CD8-positive, alpha-beta memory T cell (primary cell): ENCODE measurements at regions not wholly inside any gene's neighbourhood (a gene's known extent, or its start where the extent isn't known, plus 50 kb on each side); places are given as distances from the start of the nearest gene placed in this dataset.

Experiments used
- CTCF ChIA-PET: fragments of 350-600 bp; sonication (Branson Sonifier 250); formaldehyde crosslinking; loops from one replicate; lab custom pipeline; 2021; ENCODE audit warnings: antibody characterized with exemption; lab: Charles Lee
- POLR2A ChIA-PET: fragments of 350-600 bp; sonication (Branson Sonifier 250); formaldehyde crosslinking; loops from one replicate; lab custom pipeline; 2021; ENCODE audit warnings: antibody characterized with exemption; lab: Charles Lee
- DNase-seq, 5 donors: peaks; one replicate each; pipeline versions ENCODE4 v3.0.0 to v3.0.0-alpha.2; 2020 to 2022; ENCODE audit warnings: mixed read lengths in 1 of 5
- H3K27ac ChIP-seq: one replicate; pipeline ENCODE4 v1.7.0; 2013; ENCODE audit warnings: low read depth, mild to moderate bottlenecking, low read length, moderate library complexity
- H3K27me3 ChIP-seq: 2 replicates; pipeline ENCODE4 v1.7.0; 2013; ENCODE audit warnings: low read length, mild to moderate bottlenecking; ENCODE audit not compliant: insufficient read depth, poor library complexity, severe bottlenecking
- H3K36me3 ChIP-seq: 2 replicates; pipeline ENCODE4 v1.7.0; 2013; ENCODE audit warnings: mild to moderate bottlenecking, low read length, moderate library complexity; ENCODE audit not compliant: insufficient read depth
- H3K4me1 ChIP-seq: 2 replicates; pipeline ENCODE4 v1.7.0; 2013; ENCODE audit warnings: mild to moderate bottlenecking, low read length, moderate library complexity; ENCODE audit not compliant: insufficient read depth
- H3K4me3 ChIP-seq: 2 replicates; pipeline ENCODE4 v1.7.0; 2013; ENCODE audit warnings: mild to moderate bottlenecking, low read length
- H3K9me3 ChIP-seq: 2 replicates; pipeline ENCODE4 v1.7.0; 2013; ENCODE audit warnings: mild to moderate bottlenecking, low read length
- H3K27ac Mint-ChIP-seq, 8 donors: one replicate each; pipeline ENCODE4 v1.8.0; 2020 to 2021; ENCODE audit warnings: mixed read lengths in 8 of 8, mild to moderate bottlenecking in 6 of 8, inconsistent platforms in 3 of 8, moderate library complexity in 3 of 8
- H3K27me3 Mint-ChIP-seq, 2 donors: one replicate each; pipeline ENCODE4 v1.8.0; 2020 to 2021; ENCODE audit warnings: mixed read lengths in 2 of 2, mild to moderate bottlenecking in 1 of 2, moderate library complexity in 1 of 2
- H3K36me3 Mint-ChIP-seq, 3 donors: one replicate each; pipeline ENCODE4 v1.8.0; 2020 to 2021; ENCODE audit warnings: mixed read lengths in 3 of 3, inconsistent platforms in 1 of 3, mild to moderate bottlenecking in 1 of 3
- H3K4me1 Mint-ChIP-seq, 3 donors: one replicate each; pipeline ENCODE4 v1.8.0; 2020 to 2021; ENCODE audit warnings: mixed read lengths in 3 of 3, inconsistent platforms in 1 of 3, mild to moderate bottlenecking in 1 of 3
- H3K4me3 Mint-ChIP-seq, 7 donors: one replicate each; pipeline ENCODE4 v1.8.0; 2020 to 2021; ENCODE audit warnings: mixed read lengths in 7 of 7, mild to moderate bottlenecking in 6 of 7, moderate library complexity in 4 of 7, inconsistent platforms in 2 of 7
- H3K9me3 Mint-ChIP-seq, 5 donors: one replicate each; pipeline ENCODE4 v1.8.0; 2020 to 2022; ENCODE audit warnings: mixed read lengths in 5 of 5, mild to moderate bottlenecking in 3 of 5, moderate library complexity in 2 of 5, inconsistent platforms in 1 of 5

DNA sequence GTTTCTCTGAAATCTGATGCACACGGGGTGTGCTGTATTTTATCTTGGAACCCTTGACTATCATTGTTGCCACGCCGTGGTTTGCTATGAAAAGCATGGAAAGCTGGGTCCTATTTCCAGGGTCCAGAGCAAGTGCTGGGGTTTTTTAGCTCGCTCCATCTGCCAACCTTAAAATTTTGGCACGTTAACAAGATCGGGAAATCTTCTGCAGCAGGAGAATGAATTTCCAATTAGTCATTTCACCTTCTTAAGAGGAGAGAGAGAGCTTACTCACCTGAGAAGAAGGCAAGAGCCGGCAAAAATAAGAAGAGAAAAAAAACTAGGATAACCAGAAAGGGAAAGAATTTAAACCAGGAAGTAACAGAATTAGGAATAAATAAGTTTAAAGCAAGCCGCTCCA, 223.6 kb upstream of the CELF2 start:
- DNase-seq = no peak
- no peak overlapping the region for H3K27ac Mint-ChIP-seq
- ChIA-PET POLR2A (no interaction called here), CTCF (no interaction called here)
- H3K9me3 ChIP-seq = no peaks in the 10 kb centered on the region
- no peaks in the 10 kb centered on the region for H3K27me3 ChIP-seq
- no peaks in the 10 kb centered on the region for H3K4me1 Mint-ChIP-seq
- no peaks in the 10 kb centered on the region for H3K4me1 ChIP-seq
- no peaks in the 10 kb centered on the region for H3K36me3 ChIP-seq
- H3K36me3 Mint-ChIP-seq = no peaks in the 10 kb centered on the region
- no peak overlapping the region for H3K27ac ChIP-seq
- peaks cover 21 to 42% of the 10 kb centered on the region in 2 donors for H3K27me3 Mint-ChIP-seq
- H3K4me3 Mint-ChIP-seq = no peak overlapping the region
- peaks cover 0 to 2% (median 0%) of the 10 kb centered on the region in 5 donors for H3K9me3 Mint-ChIP-seq
- no peak overlapping the region for H3K4me3 ChIP-seq

GRCh38 chr10:10794791-10795191, 222.9 kb upstream of the CELF2 start:
- Mint-ChIP-seq H3K27ac (no peak overlapping the region), H3K27me3 (peaks cover 23 to 42% of the 10 kb centered on the region in 2 donors), H3K4me1 (no peaks in the 10 kb centered on the region), H3K9me3 (peaks cover 0 to 2% (median 0%) of the 10 kb centered on the region in 5 donors), H3K4me3 (no peak overlapping the region), H3K36me3 (no peaks in the 10 kb centered on the region)
- no peaks in the 10 kb centered on the region for H3K36me3 ChIP-seq
- no peak overlapping the region for H3K27ac ChIP-seq
- H3K4me1 ChIP-seq = no peaks in the 10 kb centered on the region
- no peak for DNase-seq
- H3K9me3 ChIP-seq = no peaks in the 10 kb centered on the region
- ChIA-PET POLR2A (no interaction called here), CTCF (no interaction called here)
- H3K27me3 ChIP-seq = no peaks in the 10 kb centered on the region
- no peak overlapping the region for H3K4me3 ChIP-seq

- ChIA-PET CTCF (no interaction called here), POLR2A (no interaction called here)
- no peaks in the 10 kb centered on the region for H3K27me3 ChIP-seq
- H3K4me1 Mint-ChIP-seq = no peaks in the 10 kb centered on the region
- DNase-seq = no peak
- no peaks in the 10 kb centered on the region for H3K4me1 ChIP-seq
- no peaks in the 10 kb centered on the region for H3K36me3 ChIP-seq
- no peak overlapping the region for H3K27ac Mint-ChIP-seq
- H3K36me3 Mint-ChIP-seq = no peaks in the 10 kb centered on the region
- peaks cover 23 to 32% of the 10 kb centered on the region in 2 donors for H3K27me3 Mint-ChIP-seq
- no peak overlapping the region for H3K4me3 ChIP-seq
- H3K9me3 Mint-ChIP-seq = peaks cover 0 to 2% (median 0%) of the 10 kb centered on the region in 5 donors
- H3K9me3 ChIP-seq = no peaks in the 10 kb centered on the region
- no peak overlapping the region for H3K27ac ChIP-seq
- no peak overlapping the region for H3K4me3 Mint-ChIP-seq
These were observed 221.5 kb upstream of the CELF2 start for GRCh38 chr10:10796061-10796773.

DNA sequence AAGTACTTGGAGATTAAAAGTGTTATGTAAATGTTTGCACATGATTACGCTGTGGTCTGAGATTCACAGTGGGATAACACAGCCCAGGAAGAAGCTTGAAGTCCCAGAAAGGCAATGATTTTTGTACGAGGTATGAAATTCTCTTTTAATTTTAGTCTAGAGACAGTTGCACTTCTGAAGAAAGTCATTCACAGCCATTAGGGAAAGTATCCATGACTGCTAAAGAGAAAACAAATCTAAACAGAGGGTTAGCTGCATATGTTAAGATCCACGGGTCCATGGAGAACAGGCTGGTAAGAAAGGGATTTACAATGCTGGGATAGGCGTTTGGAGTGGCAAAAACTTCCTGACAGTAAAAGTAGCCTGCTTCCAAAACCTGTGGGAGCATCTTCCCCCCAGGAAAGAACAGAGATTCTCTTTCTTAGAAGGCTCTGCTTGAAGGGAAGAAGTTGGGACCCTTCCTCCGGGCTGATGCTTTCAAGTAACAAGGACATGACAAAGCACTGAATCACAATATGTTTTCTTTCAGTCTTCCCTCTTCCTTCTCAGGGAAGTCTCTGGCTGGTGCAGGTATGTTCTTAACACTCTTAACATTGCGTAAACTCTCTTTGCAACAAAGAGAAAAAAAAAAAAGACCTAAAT, 220.8 kb upstream of the CELF2 start:
- H3K4me3 ChIP-seq = no peak overlapping the region
- H3K27ac ChIP-seq = no peak overlapping the region
- Mint-ChIP-seq H3K4me1 (no peaks in the 10 kb centered on the region), H3K27ac (no peak overlapping the region), H3K4me3 (no peak overlapping the region), H3K36me3 (no peaks in the 10 kb centered on the region), H3K9me3 (peaks cover 0 to 2% (median 0%) of the 10 kb centered on the region in 5 donors), H3K27me3 (peaks cover 20 to 28% of the 10 kb centered on the region in 2 donors)
- no peaks in the 10 kb centered on the region for H3K9me3 ChIP-seq
- H3K36me3 ChIP-seq = no peaks in the 10 kb centered on the region
- H3K4me1 ChIP-seq = no peaks in the 10 kb centered on the region
- H3K27me3 ChIP-seq = no peaks in the 10 kb centered on the region
- POLR2A ChIA-PET = no interaction called here
- no peak for DNase-seq
- CTCF ChIA-PET = no interaction called here

GRCh38 chr10:10797513-10797912, 220.2 kb upstream of the CELF2 start:
- H3K27me3 Mint-ChIP-seq = peaks cover 17 to 22% of the 10 kb centered on the region in 2 donors
- H3K4me1 ChIP-seq = no peaks in the 10 kb centered on the region
- no peak for DNase-seq
- peaks cover 0 to 2% (median 0%) of the 10 kb centered on the region in 5 donors for H3K9me3 Mint-ChIP-seq
- H3K27ac ChIP-seq = no peak overlapping the region
- no peak overlapping the region for H3K4me3 Mint-ChIP-seq
- ChIA-PET POLR2A (no interaction called here), CTCF (no interaction called here)
- no peaks in the 10 kb centered on the region for H3K36me3 ChIP-seq
- no peaks in the 10 kb centered on the region for H3K36me3 Mint-ChIP-seq
- no peak overlapping the region for H3K27ac Mint-ChIP-seq
- H3K4me3 ChIP-seq = no peak overlapping the region
- H3K4me1 Mint-ChIP-seq = no peaks in the 10 kb centered on the region
- no peaks in the 10 kb centered on the region for H3K27me3 ChIP-seq
- H3K9me3 ChIP-seq = no peaks in the 10 kb centered on the region

- H3K4me1 ChIP-seq = no peaks in the 10 kb centered on the region
- Mint-ChIP-seq H3K36me3 (no peaks in the 10 kb centered on the region), H3K27me3 (peaks cover 12 to 17% of the 10 kb centered on the region in 2 donors), H3K27ac (no peak overlapping the region), H3K4me1 (no peaks in the 10 kb centered on the region), H3K9me3 (peaks cover 0 to 2% (median 0%) of the 10 kb centered on the region in 5 donors), H3K4me3 (no peak overlapping the region)
- H3K27ac ChIP-seq = no peak overlapping the region
- no peak overlapping the region for H3K4me3 ChIP-seq
- ChIA-PET CTCF (no interaction called here), POLR2A (no interaction called here)
- H3K27me3 ChIP-seq = no peaks in the 10 kb centered on the region
- no peaks in the 10 kb centered on the region for H3K9me3 ChIP-seq
- no peak for DNase-seq
- no peaks in the 10 kb centered on the region for H3K36me3 ChIP-seq
These were observed 219.4 kb upstream of the CELF2 start for GRCh38 chr10:10798102-10798863.

- CTCF ChIA-PET = no interaction called here
- DNase-seq = no peak
- H3K36me3 ChIP-seq = no peaks in the 10 kb centered on the region
- H3K4me3 Mint-ChIP-seq = no peak overlapping the region
- no peaks in the 10 kb centered on the region for H3K4me1 Mint-ChIP-seq
- peaks cover 0 to 2% (median 0%) of the 10 kb centered on the region in 5 donors for H3K9me3 Mint-ChIP-seq
- no peak overlapping the region for H3K27ac ChIP-seq
- no peak overlapping the region for H3K4me3 ChIP-seq
- POLR2A ChIA-PET = no interaction called here
- peaks cover 8 to 17% of the 10 kb centered on the region in 2 donors for H3K27me3 Mint-ChIP-seq
- H3K27me3 ChIP-seq = no peaks in the 10 kb centered on the region
- no peak overlapping the region for H3K27ac Mint-ChIP-seq
- H3K36me3 Mint-ChIP-seq = no peaks in the 10 kb centered on the region
- H3K4me1 ChIP-seq = no peaks in the 10 kb centered on the region
- H3K9me3 ChIP-seq = no peaks in the 10 kb centered on the region
These were observed 218.8 kb upstream of the CELF2 start for GRCh38 chr10:10798864-10799192.

GRCh38 chr10:10800961-10801360, 216.7 kb upstream of the CELF2 start:
- Histone ChIP-seq H3K4me1 (no peaks in the 10 kb centered on the region), H3K27me3 (no peaks in the 10 kb centered on the region), H3K9me3 (no peaks in the 10 kb centered on the region), H3K27ac (no peak overlapping the region), H3K36me3 (no peaks in the 10 kb centered on the region), H3K4me3 (no peak overlapping the region)
- H3K36me3 Mint-ChIP-seq = no peaks in the 10 kb centered on the region
- no peak for DNase-seq
- no peak overlapping the region for H3K4me3 Mint-ChIP-seq
- peaks cover 0 to 2% (median 0%) of the 10 kb centered on the region in 5 donors for H3K9me3 Mint-ChIP-seq
- CTCF ChIA-PET = no interaction called here
- peaks cover 9 to 11% of the 10 kb centered on the region in 2 donors for H3K27me3 Mint-ChIP-seq
- H3K4me1 Mint-ChIP-seq = no peaks in the 10 kb centered on the region
- H3K27ac Mint-ChIP-seq = no peak overlapping the region
- POLR2A ChIA-PET = no interaction called here
